ENCODE measurements at regions not wholly inside any gene's neighbourhood (a gene's known extent, or its start where the extent isn't known, plus 50 kb on each side); places are given as distances from the start of the nearest gene placed in this dataset.

GRCh38 chr5:161085056-161085455 lies 233.0 kb upstream of the ATP10B start:
- TF ChIP-seq CTCF (IDR thresholded peaks at IDR 0.05): no peak
- no peak for TF ChIP-seq POLR2A (IDR thresholded peaks at IDR 0.05)

Data from upper lobe of left lung (tissue), 4 donors.